ENCODE measurements at regions not wholly inside any gene's neighbourhood (a gene's known extent, or its start where the extent isn't known, plus 50 kb on each side); places are given as distances from the start of the nearest gene placed in this dataset.

GRCh38 chr4:182015014-182015413, 228.2 kb upstream of the TENM3 start:
- Histone ChIP-seq H2BK120ac (ENCODE audit: low read depth, low read length) (no peak overlapping the region), H3K4me1 (ENCODE audit: control insufficient read depth in 2 of 2, insufficient read depth in 1 of 2, low read depth in 1 of 2, low read length in 2 of 2) (no peaks in the 10 kb centered on the region), H3K36me3 (replicated peaks in 1 of 2; ENCODE audit: control insufficient read depth in 2 of 2, insufficient read depth in 2 of 2, low read length in 2 of 2) (peaks cover 0 to 2% of the 10 kb centered on the region in 2 donors), H3K23ac (ENCODE audit: low read depth, low read length, poor library complexity) (no peak overlapping the region), H4K8ac (ENCODE audit: low read depth, low read length) (no peak overlapping the region), H2BK15ac (ENCODE audit: low read length) (no peak overlapping the region), H3K4me2 (ENCODE audit: insufficient read depth, low read length, poor library complexity, severe bottlenecking) (no peak overlapping the region), H2BK12ac (ENCODE audit: low read length) (no peak overlapping the region), H2AK5ac (ENCODE audit: low read depth, low read length) (no peak overlapping the region), H3K27ac (replicated peaks; ENCODE audit: low read length) (no peak overlapping the region), H3K9ac (ENCODE audit: low read depth, low read length, poor library complexity) (no peak overlapping the region), H3K9me3 (replicated peaks in 1 of 2; ENCODE audit: control insufficient read depth in 2 of 2, insufficient read depth in 1 of 2, low read depth in 1 of 2, low read length in 2 of 2) (no peaks in the 10 kb centered on the region), H3K18ac (ENCODE audit: low read length) (no peak overlapping the region), H3K4me3 (ENCODE audit: low read length in 2 of 2) (no peak overlapping the region), H3K27me3 (ENCODE audit: control insufficient read depth in 3 of 3, insufficient read depth in 3 of 3, low read depth in 1 of 3, low read length in 3 of 3) (no peaks in the 10 kb centered on the region), H3K14ac (ENCODE audit: low read length) (no peak overlapping the region), H3K79me1 (ENCODE audit: low read depth, low read length) (no peaks in the 10 kb centered on the region), H2AFZ (ENCODE audit: low read length) (no peak overlapping the region), H4K91ac (ENCODE audit: low read depth, low read length, poor library complexity) (no peak overlapping the region), H2BK5ac (ENCODE audit: low read length) (no peak overlapping the region), H3K4ac (ENCODE audit: low read length) (no peak overlapping the region)
- no CpG with 5 or more reads among the region's 11 CpGs for WGBS, 2 donors (ENCODE audit: extremely low coverage in 2 of 2, insufficient read length in 2 of 2, insufficient replicate concordance in 1 of 2)
- DNase-seq (ENCODE audit: low spot score): no peak

DNA sequence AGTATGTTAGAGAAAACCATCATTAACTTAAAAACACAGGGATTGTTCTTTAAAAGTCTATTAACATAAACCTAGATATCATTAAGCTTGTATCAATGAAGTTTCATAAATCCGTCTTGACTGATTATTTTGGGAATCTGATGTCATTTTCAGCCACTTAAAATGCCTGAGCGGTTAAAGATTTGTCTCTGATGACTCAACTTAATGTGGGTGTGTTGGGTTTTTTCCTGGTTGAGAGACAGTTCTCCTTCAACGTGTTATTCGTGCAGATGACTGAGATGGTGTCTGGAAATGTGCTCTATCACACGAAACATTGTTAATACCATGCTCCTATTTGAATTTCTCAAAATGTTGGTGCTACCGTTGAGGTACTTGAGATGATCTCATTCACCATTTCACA, 227.3 kb upstream of the TENM3 start:
- no peak overlapping the region for H2BK120ac ChIP-seq (ENCODE audit: low read depth, low read length)
- no peak overlapping the region for H3K27ac ChIP-seq (replicated peaks; ENCODE audit: low read length)
- H2AFZ ChIP-seq (ENCODE audit: low read length): no peak overlapping the region
- no peak overlapping the region for H3K14ac ChIP-seq (ENCODE audit: low read length)
- H3K9me3 ChIP-seq (replicated peaks in 1 of 2; ENCODE audit: control insufficient read depth in 2 of 2, insufficient read depth in 1 of 2, low read depth in 1 of 2, low read length in 2 of 2): no peaks in the 10 kb centered on the region
- H4K91ac ChIP-seq (ENCODE audit: low read depth, low read length, poor library complexity): no peak overlapping the region
- no peaks in the 10 kb centered on the region for H3K79me1 ChIP-seq (ENCODE audit: low read depth, low read length)
- no peak overlapping the region for H4K8ac ChIP-seq (ENCODE audit: low read depth, low read length)
- no CpG with 5 or more reads among the region's 6 CpGs for WGBS, 2 donors (ENCODE audit: extremely low coverage in 2 of 2, insufficient read length in 2 of 2, insufficient replicate concordance in 1 of 2)
- H3K36me3 ChIP-seq (replicated peaks in 1 of 2; ENCODE audit: control insufficient read depth in 2 of 2, insufficient read depth in 2 of 2, low read length in 2 of 2): peaks cover 0 to 2% of the 10 kb centered on the region in 2 donors
- H3K23ac ChIP-seq (ENCODE audit: low read depth, low read length, poor library complexity): no peak overlapping the region
- no peak for DNase-seq (ENCODE audit: low spot score)
- no peak overlapping the region for H3K4me3 ChIP-seq (ENCODE audit: low read length in 2 of 2)
- no peak overlapping the region for H3K4ac ChIP-seq (ENCODE audit: low read length)
- H3K4me2 ChIP-seq (ENCODE audit: insufficient read depth, low read length, poor library complexity, severe bottlenecking): no peak overlapping the region
- H2AK5ac ChIP-seq (ENCODE audit: low read depth, low read length): no peak overlapping the region
- H2BK15ac ChIP-seq (ENCODE audit: low read length): no peak overlapping the region
- H3K27me3 ChIP-seq (ENCODE audit: control insufficient read depth in 3 of 3, insufficient read depth in 3 of 3, low read depth in 1 of 3, low read length in 3 of 3): no peaks in the 10 kb centered on the region
- no peaks in the 10 kb centered on the region for H3K4me1 ChIP-seq (ENCODE audit: control insufficient read depth in 2 of 2, insufficient read depth in 1 of 2, low read depth in 1 of 2, low read length in 2 of 2)
- no peak overlapping the region for H3K9ac ChIP-seq (ENCODE audit: low read depth, low read length, poor library complexity)
- no peak overlapping the region for H2BK12ac ChIP-seq (ENCODE audit: low read length)
- H3K18ac ChIP-seq (ENCODE audit: low read length): no peak overlapping the region
- H2BK5ac ChIP-seq (ENCODE audit: low read length): no peak overlapping the region

- Histone ChIP-seq H3K79me1 (ENCODE audit: low read depth, low read length) (no peaks in the 10 kb centered on the region), H3K4me1 (ENCODE audit: control insufficient read depth in 2 of 2, insufficient read depth in 1 of 2, low read depth in 1 of 2, low read length in 2 of 2) (no peaks in the 10 kb centered on the region), H3K9me3 (replicated peaks in 1 of 2; ENCODE audit: control insufficient read depth in 2 of 2, insufficient read depth in 1 of 2, low read depth in 1 of 2, low read length in 2 of 2) (peaks cover 0 to 2% of the 10 kb centered on the region in 2 donors), H3K14ac (ENCODE audit: low read length) (no peak overlapping the region), H3K27me3 (ENCODE audit: control insufficient read depth in 3 of 3, insufficient read depth in 3 of 3, low read depth in 1 of 3, low read length in 3 of 3) (no peaks in the 10 kb centered on the region), H2AK5ac (ENCODE audit: low read depth, low read length) (no peak overlapping the region), H3K9ac (ENCODE audit: low read depth, low read length, poor library complexity) (no peak overlapping the region), H2AFZ (ENCODE audit: low read length) (no peak overlapping the region), H3K4me3 (ENCODE audit: low read length in 2 of 2) (no peak overlapping the region), H3K4ac (ENCODE audit: low read length) (no peak overlapping the region), H2BK15ac (ENCODE audit: low read length) (no peak overlapping the region), H4K8ac (ENCODE audit: low read depth, low read length) (no peak overlapping the region), H3K4me2 (ENCODE audit: insufficient read depth, low read length, poor library complexity, severe bottlenecking) (no peak overlapping the region), H4K91ac (ENCODE audit: low read depth, low read length, poor library complexity) (no peak overlapping the region), H3K23ac (ENCODE audit: low read depth, low read length, poor library complexity) (no peak overlapping the region), H2BK12ac (ENCODE audit: low read length) (no peak overlapping the region), H2BK120ac (ENCODE audit: low read depth, low read length) (no peak overlapping the region), H3K36me3 (replicated peaks in 1 of 2; ENCODE audit: control insufficient read depth in 2 of 2, insufficient read depth in 2 of 2, low read length in 2 of 2) (peaks cover 0 to 2% of the 10 kb centered on the region in 2 donors), H3K18ac (ENCODE audit: low read length) (no peak overlapping the region), H3K27ac (replicated peaks; ENCODE audit: low read length) (no peak overlapping the region), H2BK5ac (ENCODE audit: low read length) (no peak overlapping the region)
- DNase-seq (ENCODE audit: low spot score): no peak
- no CpG with 5 or more reads among the region's 5 CpGs for WGBS, 2 donors (ENCODE audit: extremely low coverage in 2 of 2, insufficient read length in 2 of 2, insufficient replicate concordance in 1 of 2)
Observed at GRCh38 chr4:182017038-182017437, 226.2 kb upstream of the TENM3 start.

- Histone ChIP-seq H3K36me3 (replicated peaks in 1 of 2; ENCODE audit: control insufficient read depth in 2 of 2, insufficient read depth in 2 of 2, low read length in 2 of 2) (peaks cover 0 to 2% of the 10 kb centered on the region in 2 donors), H3K14ac (ENCODE audit: low read length) (no peak overlapping the region), H3K4me1 (ENCODE audit: control insufficient read depth in 2 of 2, insufficient read depth in 1 of 2, low read depth in 1 of 2, low read length in 2 of 2) (no peaks in the 10 kb centered on the region), H3K79me1 (ENCODE audit: low read depth, low read length) (no peaks in the 10 kb centered on the region), H3K18ac (ENCODE audit: low read length) (no peak overlapping the region), H4K8ac (ENCODE audit: low read depth, low read length) (no peak overlapping the region), H3K23ac (ENCODE audit: low read depth, low read length, poor library complexity) (no peak overlapping the region), H4K91ac (ENCODE audit: low read depth, low read length, poor library complexity) (no peak overlapping the region), H2BK12ac (ENCODE audit: low read length) (no peak overlapping the region), H3K9me3 (replicated peaks in 1 of 2; ENCODE audit: control insufficient read depth in 2 of 2, insufficient read depth in 1 of 2, low read depth in 1 of 2, low read length in 2 of 2) (peaks cover 0 to 2% of the 10 kb centered on the region in 2 donors), H2BK5ac (ENCODE audit: low read length) (no peak overlapping the region), H3K27me3 (ENCODE audit: control insufficient read depth in 3 of 3, insufficient read depth in 3 of 3, low read depth in 1 of 3, low read length in 3 of 3) (no peaks in the 10 kb centered on the region), H3K4ac (ENCODE audit: low read length) (no peak overlapping the region), H2AFZ (ENCODE audit: low read length) (no peak overlapping the region), H3K4me3 (ENCODE audit: low read length in 2 of 2) (no peak overlapping the region), H2BK15ac (ENCODE audit: low read length) (no peak overlapping the region), H2BK120ac (ENCODE audit: low read depth, low read length) (no peak overlapping the region), H3K4me2 (ENCODE audit: insufficient read depth, low read length, poor library complexity, severe bottlenecking) (no peak overlapping the region), H3K27ac (replicated peaks; ENCODE audit: low read length) (no peak overlapping the region), H2AK5ac (ENCODE audit: low read depth, low read length) (no peak overlapping the region), H3K9ac (ENCODE audit: low read depth, low read length, poor library complexity) (no peak overlapping the region)
- no peak for DNase-seq (ENCODE audit: low spot score)
- no CpG with 5 or more reads among the region's 2 CpGs for WGBS, 2 donors (ENCODE audit: extremely low coverage in 2 of 2, insufficient read length in 2 of 2, insufficient replicate concordance in 1 of 2)
Observed at GRCh38 chr4:182018691-182019090, 224.5 kb upstream of the TENM3 start.

All from neuronal stem cell (in vitro differentiated cells).